DMS53 treated with DMSO at 0.1 percent for 48 hours (cell line): ENCODE measurements at regions not wholly inside any gene's neighbourhood (a gene's known extent, or its start where the extent isn't known, plus 50 kb on each side); places are given as distances from the start of the nearest gene placed in this dataset.
"Not testable (repeated sequence)": the region's sequence is repeated elsewhere in the genome, so short reads cannot be mapped to it uniquely, and the experiment has no call there.

Experiments
- DNase-seq: peaks from one replicate; lab custom pipeline; 2025; ENCODE audit not compliant: unreplicated experiment; lab: John Stamatoyannopoulos, UW

DNA sequence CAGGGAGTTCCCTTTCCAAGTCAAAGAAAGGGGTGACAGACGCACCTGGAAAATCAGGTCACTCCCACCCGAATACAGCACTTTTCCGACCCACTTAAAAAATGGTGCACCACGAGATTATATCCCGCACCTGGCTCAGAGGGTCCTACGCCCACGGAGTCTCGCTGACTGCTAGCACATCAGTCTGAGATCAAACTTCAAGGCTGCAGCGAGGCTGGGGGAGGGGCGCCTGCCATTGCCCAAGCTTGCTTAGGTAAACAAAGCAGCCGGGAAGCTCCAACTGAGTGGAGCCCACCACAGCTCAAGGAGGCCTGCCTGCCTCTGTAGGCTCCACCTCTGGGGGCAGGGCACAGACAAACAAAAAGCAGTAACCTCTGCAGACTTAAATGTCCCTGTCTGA lies 277.8 kb upstream of the ARHGAP42 start:
- not testable (repeated sequence) for DNase-seq

DNA sequence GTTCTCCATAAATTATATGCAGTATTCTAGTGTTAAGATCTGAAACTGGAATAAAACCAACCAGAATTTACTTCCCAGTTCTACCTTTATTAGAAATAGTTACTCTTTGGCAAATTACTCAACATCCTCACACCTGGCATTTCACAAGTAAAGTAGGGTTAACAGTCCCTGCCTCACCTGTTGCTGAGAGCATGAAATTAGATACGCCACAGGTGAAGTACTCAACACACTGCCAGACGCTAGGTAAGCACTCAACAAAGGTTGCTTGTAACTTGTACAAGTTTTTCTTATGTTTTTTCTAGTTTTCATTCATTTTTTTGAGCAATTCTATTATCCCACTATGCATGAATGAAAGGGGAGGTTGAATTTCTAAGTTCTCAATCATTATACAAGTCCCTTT lies 267.6 kb upstream of the ARHGAP42 start:
- peak; percentile 83 for DNase-seq

DNA sequence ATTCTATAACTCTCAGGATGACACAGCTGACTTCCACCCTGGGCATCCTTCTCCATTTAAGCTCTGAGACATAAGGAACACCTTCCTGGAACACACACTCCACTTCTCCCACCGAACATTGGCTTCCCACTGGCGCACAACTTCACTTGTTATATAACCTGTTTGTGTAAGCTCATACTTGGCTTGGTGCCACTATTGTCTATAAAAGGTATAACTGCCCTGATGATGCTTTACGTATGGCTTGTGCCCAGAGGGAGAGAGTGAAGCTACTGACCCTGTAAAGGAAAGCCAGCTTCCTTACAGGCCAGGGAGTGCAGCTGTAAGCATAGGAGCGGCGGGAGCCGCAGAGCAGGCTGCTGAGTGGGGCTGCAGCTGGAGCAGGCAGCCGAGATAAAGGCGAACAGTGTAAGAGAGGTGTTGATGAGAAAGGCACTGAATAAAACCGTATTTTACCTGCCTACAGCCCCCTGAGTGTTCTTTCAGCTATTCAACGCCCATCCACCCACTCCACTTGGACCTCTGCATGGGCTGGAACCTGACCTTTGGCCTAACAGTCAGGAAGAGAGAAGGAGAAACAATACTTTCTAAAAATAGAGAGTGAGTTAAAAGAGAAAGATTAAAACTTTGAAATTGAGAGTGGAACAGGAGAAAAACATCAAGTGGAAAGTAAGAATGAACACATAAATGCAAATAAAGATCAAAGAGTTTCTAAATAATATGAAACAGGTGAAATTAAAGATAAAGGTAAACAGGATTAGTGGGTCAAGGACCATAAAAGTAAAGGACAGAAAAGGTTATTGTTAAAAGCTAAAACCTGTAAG lies 252.1 kb upstream of the ARHGAP42 start:
- peak; percentile 86 for DNase-seq

DNA sequence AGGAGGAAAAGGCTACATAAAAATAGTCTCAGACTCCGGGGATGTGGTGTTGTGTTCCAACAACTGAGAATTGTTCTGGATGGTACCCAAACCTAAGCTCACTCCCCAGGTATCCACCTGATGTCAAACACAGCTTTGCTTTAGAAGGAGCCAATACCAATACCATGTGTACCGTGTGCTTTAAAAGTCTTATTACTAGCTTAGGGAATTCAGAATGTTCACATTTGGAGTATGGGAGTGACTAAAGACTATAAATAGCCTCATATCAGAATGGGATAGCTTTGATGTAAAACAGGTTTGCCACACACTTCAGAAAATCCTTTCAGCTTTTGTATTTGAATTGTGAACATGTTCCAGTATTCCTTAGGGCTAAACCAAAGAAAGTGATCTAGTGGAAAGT lies 248.7 kb upstream of the ARHGAP42 start:
- DNase-seq = no peak

DNA sequence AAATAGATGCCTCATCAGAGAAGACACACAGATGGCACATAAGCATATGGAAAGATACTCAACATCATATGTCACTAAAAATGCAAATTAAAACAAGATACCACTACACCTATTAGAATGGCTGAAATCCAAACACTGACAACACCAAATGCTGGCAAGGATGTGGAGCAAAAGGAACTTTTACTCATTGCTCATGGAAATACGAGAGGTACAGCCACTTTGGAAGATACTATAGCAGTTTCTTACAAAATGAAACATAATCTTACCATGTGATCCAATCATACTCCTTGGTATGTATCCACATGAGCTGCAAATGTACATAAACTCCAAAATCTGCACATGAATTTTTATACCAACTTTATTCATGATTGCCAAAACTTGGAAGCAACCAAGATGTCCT lies 246.0 kb upstream of the ARHGAP42 start:
- no peak for DNase-seq

DNA sequence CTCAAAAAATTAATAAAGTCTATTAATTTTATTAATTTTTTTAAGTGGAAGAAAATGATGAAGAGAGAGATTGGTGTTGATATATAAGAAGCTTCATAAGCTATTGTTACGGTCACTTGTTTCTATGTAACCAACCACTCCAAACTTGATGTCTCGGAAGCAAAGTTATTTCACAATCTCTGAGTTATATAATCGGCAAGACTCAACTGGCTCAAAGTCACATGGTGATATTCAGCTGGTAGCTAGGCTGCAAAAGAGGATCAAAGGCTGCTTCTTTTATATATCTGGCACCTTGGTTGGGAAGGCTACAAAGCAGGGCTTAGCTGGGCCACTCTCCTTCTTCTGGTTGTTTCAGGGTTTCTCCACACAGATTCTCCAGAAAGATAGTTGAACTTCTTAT lies 245.1 kb upstream of the ARHGAP42 start:
- no peak for DNase-seq

DNA sequence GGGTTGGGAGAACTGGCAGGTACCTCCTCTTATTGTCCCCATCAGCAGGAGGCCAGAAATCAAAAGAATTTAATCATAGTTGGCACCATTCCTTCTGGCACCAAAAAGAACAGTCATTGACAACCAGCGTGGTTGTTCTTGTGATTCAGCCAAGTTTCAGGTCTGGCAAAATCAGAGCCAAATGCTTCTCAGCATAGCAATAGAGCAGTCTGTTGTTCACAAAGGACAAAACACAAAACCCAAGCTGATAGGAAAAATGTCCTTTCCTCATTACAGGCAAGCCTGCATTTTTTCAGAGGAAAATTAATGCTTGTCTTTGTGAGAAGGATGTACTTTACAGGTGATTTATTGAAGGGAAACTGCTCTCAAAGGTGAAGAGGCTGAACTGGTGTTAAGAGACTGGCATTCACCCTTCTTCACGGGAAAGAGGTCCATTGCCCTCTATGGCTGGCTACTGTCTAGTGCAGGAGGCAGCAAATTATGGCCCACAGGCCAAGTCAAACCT lies 241.8 kb upstream of the ARHGAP42 start:
- peak; percentile 73 for DNase-seq

DNA sequence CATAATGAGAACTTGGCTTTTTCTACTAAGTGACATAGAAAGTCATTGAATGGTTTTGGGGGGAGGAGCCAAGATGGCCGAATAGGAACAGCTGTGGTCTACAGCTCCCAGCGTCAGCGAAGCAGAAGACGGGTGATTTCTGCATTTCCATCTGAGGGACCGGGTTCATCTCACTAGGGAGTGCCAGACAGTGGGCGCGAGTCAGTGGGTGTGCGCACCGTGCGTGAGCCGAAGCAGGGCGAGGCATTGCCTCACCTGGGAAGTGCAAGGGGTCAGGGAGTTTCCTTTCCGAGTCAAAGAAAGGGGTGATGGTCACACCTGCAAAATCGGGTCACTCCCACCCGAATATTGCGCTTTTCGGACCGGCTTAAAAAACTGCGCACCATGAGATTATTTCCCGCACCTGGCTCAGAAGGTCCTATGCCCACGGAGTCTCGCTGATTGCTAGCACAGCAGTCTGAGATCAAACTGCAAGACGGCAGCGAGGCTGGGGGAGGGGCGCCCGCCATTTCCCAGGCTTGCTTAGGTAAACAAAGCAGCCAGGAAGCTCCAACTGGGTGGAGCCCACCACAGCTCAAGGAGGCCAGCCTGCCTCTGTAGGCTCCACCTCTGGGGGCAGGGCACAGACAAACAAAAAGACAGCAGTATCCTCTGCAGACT lies 235.2 kb upstream of the ARHGAP42 start:
- DNase-seq = not testable (repeated sequence)

DNA sequence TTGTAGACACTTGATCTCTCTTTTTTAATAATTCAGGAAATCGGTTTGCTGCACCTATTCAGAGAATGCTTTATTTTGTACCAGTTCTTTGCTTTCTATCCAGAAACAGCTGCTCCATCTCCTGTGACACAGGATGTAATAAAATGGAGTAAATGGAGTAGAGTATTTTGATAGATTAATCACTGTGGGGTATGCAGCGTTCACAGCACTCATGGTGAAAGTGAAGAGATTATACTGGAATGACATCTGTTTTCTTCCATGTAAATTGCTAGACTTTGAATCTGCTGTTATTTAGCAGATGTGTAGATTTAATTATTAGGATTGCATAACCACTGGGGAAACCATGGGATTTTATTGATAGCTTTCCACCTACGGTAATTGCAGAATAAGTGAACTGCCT lies 227.3 kb upstream of the ARHGAP42 start:
- DNase-seq = no peak

DNA sequence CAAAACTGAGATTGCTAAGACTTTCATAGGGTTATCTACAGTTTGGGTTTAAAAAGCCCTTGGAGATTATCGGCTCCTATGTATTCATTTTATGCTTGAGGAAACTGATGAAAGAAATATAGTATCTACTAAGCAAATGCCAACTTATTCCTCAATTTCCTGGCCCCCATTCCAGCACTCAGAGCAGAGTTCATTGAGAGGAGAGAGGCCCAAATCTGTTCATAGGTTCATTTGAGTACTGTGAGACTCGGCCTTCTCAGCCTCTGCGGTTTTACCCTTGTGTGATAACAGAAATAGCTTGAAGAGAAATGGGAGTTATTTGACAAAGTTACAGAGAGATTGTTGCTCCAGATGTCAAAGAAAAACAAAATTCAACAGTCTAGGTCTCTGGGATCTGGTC lies 226.7 kb upstream of the ARHGAP42 start:
- DNase-seq = no peak

DNA sequence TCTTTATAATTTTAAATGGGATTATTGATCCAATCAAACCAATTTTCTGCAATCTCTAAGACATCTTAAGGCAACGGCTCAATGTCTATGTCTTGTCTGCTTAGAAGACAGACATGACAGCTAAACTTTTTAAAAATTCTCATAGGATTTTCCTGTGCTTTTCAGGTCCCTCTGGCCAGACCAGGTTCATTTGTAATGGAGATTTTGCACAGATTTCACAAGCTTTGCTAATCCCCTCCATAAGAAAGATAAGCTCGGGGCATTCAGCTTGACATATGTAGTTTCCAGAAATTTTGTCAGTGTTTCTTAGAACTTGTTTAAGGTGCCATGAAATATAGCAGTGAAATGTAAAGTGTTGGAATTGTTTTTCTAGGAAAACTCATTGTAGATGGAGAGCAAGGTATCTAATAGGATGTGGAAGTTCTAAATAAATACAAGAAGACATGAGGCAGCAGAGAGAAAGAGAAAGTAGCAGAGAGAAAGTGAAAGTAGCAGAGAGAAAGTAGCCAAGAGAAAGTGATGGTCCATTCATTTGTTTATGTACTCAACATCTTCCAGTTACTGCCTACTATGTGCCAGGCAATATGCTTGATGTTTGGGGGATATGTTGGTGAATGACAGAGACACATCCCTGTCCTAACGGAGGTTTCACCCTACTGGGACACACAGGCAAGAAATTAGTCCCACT lies 219.1 kb upstream of the ARHGAP42 start:
- no peak for DNase-seq

DNA sequence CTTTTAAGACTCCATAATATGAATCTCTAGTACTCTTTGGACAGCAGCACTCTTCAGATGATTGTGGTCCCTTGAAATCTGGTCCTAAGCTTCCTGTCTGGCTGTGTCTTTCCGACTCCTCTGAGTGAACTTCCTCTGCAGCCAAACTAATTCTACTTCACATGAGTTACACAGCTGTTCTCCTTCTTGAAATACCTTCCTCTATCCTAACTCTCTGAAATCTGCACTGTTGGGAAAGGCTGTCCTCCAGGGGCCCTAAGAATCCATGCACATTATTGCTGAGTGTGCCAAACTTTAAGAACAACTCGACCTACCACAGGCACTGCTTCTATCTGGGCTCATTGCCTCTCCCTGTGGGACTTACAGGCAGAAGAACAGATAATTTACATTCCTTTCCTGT lies 217.3 kb upstream of the ARHGAP42 start:
- no peak for DNase-seq

DNA sequence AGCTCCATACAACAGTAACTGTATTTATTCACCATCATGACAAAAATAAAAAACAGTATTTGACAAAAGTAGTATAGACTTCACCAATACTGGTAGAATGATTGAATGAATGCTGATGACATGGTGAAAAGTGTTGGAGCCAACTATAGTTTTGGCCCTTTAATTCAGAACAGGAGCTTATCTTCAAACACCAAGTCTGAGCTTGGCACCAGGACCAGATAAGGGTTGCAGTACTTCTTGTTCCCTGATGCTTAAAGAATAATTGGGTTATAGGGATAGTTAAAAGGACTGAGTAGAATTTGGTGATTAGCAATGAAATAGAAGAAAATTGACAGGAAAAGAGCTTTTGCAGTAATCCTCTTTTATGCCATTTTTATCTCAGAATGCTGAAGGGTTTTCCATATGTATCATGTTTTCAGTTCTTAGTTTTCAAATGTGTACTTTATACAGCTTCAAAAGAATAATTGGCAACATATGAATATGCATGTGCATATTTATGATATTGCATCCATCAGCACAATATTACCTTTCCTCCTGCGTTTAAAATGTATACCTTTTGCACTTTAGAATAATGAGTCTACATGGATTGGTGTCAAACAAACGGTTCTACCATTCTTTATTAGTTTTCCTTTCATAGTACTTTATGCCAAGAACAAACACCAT lies 214.2 kb upstream of the ARHGAP42 start:
- no peak for DNase-seq

DNA sequence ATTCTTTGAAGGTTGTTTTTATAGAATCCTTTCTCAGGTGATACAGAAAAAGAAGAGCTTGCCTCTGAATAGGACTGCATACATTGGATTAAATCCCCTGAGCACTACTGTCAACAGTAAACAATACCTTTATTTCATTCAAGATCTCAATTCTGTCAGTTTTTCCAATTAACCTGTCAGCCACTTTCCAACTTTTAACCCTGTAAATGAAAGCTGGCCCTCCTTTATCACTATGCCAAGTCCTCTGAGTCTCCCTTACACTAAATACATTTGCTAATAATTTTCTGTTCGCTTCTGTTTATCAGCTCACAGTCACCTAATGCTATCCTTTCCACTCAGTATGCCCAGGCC lies 213.7 kb upstream of the ARHGAP42 start:
- no peak for DNase-seq

DNA sequence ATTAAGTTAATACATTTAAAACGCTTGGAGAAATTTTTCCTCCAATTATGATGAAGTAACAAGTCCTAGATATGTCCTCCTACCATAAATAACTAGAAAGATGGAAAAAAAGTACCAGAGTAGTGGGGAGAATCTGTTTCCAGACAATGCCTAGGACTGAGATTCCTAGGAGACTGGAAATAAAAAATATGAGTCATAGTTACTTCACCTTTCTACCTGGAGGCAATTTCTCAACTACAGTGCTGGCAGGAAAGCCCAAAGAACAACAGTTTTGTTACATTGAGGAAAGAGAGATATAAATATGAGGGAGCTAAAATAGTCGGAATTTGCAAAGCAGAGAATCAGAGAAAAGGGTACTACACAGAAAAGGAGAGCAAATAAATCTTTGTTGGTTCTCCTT lies 202.1 kb upstream of the ARHGAP42 start:
- no peak for DNase-seq

DNA sequence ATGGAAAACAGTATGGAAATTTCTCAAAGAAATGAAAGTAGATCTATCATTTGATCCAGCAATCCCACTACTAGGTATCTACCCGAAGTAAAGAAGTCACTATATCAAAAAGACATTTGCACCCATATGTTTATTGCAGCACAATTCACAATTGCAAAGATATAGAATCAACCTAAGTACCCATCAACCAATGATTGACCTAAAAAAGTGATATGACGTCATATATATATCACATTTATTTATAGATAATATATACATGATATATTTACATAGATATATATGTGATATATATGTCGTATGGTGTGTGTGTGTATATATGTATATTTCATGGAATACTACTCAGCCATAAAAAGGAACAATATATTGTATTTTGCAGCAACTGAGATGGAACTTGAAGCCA lies 188.3 kb upstream of the ARHGAP42 start:
- no peak for DNase-seq

DNA sequence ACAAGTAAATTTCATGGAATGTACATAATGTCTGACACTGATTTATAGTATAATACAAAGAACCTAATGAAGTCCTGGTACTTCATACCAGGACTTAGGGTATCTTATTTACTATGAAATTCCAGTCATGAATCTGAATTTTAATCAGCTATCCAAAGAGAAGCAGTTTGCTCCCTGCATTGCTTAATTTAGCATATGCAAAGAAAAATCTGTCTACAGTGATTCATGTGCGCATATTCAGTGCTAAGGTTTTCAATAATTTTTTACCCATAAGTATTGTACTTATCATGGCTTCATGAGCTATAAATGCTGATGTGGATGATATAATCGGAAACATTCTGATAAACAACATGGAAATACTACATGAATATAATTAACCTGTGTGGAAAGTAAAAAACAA lies 185.6 kb upstream of the ARHGAP42 start:
- no peak for DNase-seq

DNA sequence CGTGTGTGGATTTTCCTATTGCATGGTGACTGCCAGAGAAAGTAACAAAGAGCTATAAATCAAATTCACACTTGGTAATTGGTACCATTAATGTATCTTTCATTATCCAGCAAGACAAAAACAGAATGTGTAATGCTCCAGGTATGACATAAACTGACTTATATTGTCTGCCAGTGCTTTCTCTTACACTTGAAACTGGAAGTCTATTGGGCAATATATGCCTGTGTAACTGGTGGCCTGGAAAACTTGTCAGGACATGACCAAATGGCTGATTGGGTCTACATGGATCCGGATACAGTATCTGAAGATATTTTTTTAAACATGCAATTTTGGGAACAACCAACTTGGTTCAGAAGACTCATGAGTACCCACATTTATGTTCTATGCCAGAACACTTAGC lies 174.6 kb upstream of the ARHGAP42 start:
- DNase-seq = no peak

DNA sequence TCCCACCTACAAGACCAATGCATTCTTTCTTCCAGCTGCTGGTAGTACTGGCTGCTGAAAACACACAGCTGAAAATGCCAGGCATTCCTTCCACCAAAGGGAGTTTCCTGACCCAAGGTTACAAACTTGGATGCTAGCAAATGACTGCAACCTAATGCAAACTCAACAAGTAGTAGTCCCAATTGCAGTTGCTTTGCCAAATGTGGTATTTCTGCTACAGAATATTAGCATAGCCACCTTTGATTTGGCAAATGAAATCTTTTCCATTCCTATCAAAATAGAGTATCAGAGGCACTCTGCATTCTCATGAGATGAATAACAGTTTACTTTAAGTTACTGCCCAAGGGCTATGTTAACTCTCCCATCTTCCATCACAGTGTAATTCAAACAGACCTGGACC lies 172.0 kb upstream of the ARHGAP42 start:
- no peak for DNase-seq

DNA sequence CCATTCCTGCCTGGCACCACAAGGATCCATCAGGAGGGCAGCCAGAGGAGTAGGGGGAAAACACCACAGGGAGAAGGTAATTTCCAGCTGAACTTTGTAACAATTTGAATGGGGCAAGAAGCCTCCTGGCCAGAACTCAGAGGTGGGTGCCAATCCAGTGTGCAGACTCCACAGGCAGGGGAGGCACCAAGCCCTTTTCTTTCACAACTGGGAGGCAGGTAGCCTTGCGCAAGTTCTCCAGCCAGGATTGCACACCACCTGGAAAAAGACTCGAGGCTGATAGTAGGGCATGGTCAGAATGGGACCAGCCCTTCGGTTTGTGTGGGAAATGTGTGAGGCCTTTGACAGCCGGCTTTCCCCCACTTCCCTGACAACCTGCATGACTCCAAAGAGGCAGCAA lies 161.9 kb upstream of the ARHGAP42 start:
- no peak for DNase-seq

DNA sequence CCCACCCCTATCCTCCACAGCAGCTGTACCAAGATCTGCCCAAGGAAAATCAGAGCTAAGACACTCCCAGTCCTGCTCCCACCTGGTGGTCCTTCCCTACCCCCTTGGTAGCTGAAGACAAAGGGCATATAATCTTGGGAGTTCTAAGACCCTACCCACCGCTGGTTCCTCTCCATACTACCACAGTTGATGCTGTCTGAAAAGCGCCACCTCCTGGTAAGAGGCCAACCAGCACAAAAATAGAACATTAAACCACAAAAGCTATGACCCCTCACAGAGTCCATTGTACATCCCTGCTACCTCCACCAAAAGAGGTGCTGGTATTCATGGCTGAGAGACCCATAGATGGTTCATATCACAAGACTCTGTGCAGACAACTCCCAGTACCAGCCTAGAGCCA lies 161.5 kb upstream of the ARHGAP42 start:
- peak; percentile 10 for DNase-seq
